NCI-H2029 treated with DMSO at 0.1 percent for 48 hours (cell line): ENCODE measurements at regions not wholly inside any gene's neighbourhood (a gene's known extent, or its start where the extent isn't known, plus 50 kb on each side); places are given as distances from the start of the nearest gene placed in this dataset.
A peak's percentile ranks its signal among the peaks of the same experiment; 100 is the strongest.

Source experiments
- DNase-seq: peaks from one replicate; lab custom pipeline; 2025; lab: John Stamatoyannopoulos, UW

DNA sequence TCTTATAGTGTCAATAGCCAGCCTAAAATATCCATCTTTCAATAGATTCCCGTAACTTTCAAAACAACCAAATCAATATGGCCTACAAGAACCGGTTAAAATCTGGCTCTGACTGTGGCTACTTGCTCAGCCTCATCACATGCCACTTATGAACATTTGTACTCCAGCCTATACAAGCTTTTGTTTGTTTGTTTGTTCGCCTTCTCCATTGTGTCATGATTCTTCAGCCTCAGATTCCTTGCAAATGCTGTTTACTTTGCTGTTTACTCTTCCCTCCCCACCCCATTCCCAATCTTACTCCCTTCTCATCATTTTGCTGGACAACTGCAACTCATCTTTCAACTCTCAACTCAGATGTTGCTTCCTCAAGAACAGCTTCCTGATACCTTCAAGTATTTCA is 161.2 kb downstream of the CAPZA3 start:
- DNase-seq, result no peak

DNA sequence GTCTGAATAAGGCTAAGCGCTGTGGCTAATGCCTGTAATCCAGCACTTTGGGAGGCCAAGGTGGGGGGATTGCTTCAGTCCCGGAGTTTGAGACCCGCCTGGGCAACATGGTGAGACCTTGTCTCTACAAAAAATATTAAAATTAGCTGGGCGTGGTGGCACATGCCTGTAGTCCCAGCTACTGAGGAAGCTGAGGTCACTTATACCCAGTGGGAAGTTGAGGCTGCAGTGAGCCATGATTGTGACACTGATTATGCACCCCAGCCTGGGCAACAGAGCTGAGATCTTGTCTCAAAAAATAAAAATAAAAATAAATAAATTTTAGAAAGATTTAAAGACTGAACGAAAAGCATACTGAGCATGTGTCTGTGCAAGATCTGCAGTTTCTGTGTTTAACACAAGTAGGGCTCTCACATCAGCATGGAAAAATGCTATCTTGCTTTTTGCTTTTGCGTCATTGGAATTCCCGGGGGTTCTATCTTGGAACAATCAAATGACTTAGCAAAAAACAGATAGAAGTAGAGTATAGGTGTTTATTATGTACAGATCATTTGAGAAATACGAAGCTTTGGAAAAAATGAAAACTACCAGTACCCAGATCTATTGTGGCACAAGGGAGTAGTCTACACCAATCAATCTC is 161.9 kb downstream of the CAPZA3 start:
- DNase-seq, result no peak

DNA sequence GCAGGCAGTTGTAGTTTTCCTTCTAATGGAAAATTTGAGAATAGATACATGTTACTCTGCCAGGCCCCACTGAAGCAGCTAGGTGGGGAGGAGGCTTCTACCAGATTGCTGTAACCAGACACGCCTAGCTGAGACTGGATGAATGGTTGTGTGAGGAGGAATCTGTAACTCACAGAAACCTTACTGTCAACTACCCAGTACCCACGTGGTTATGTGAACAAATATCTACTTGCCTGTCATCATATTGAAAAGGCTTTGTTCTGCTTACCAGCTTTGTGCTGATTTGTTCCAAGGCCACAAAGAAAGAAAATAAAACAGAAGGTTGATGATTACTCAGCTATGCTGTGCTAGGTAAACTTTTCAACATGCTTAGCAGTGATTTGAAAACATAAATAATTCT is 167.2 kb downstream of the CAPZA3 start:
- DNase-seq, result no peak

DNA sequence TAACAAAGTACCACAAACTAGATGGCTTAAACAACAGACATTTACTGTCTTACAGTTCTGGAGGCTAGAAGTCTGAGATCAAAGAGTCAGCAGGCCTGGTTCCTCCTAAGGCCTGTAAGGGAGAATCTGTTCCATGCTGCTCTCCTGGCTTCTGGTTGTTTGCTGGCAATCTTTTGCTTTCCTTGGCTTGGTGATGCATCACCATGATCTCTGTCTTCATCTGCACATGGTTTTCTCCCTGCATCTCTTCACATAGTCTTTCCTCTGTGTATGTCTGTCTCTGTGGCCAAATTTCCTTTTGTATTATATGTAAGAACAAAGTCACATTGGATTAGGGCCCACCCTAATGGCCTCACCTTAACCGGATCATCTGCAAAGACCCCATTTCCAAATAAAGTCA is 168.5 kb downstream of the CAPZA3 start:
- no peak for DNase-seq

DNA sequence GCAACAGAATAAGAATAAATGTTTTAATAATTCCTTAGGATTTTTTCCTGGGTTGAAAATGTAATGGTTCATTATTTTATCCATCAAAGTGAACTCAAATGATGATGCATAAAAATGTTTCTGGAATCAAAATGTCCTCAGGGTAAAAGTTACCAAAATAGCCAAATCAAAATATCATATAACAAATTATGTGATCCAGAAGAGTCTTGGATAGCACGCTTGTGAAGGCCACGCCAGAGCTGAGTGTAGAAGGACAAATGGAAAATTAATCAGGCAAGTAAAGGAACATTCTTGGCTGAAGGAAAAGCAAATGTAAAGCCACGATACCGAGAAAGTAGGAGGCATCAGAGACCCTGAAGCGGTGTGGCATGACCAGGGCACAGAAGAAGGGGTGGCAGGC is 169.2 kb downstream of the CAPZA3 start:
- DNase-seq, result no peak

DNA sequence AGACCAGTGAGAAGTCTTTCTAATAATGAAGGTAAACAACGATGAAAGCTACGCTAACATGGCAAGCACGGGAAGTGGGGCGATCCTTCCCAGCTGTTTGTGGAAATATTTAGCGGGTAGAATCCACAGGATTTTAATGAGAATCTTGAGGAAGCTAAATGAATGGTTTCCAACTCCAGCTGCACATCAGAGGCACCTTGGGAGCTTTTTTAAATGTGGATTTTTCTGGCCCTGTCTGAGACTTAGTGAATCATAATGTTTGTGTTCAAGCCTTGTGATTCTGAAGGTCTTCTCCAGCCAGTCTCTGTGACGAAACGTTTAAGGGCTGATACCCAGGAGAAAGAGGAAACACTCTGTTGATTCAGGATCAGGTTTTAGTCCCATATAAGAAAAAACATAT is 169.8 kb downstream of the CAPZA3 start:
- no peak for DNase-seq

DNA sequence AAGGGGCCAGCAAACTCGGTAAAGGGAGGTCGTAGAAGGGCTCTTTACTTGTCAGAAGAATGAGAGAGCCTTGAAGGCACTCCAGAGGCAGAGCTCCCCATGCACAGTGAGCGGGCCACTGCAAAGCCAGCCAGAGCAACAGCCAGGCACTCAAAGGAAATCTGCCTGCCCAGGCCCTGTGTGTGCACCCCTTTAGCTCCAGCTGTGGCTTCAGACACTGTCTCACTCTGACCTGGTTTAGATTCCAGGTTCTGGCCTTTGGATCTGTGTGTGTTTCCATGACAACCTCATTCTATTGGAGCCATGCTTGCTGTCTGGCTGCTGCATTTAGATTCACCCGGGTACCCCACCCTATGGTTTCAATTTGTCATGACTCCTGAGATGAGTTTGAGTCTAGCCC is 170.3 kb downstream of the CAPZA3 start:
- DNase-seq, result no peak

DNA sequence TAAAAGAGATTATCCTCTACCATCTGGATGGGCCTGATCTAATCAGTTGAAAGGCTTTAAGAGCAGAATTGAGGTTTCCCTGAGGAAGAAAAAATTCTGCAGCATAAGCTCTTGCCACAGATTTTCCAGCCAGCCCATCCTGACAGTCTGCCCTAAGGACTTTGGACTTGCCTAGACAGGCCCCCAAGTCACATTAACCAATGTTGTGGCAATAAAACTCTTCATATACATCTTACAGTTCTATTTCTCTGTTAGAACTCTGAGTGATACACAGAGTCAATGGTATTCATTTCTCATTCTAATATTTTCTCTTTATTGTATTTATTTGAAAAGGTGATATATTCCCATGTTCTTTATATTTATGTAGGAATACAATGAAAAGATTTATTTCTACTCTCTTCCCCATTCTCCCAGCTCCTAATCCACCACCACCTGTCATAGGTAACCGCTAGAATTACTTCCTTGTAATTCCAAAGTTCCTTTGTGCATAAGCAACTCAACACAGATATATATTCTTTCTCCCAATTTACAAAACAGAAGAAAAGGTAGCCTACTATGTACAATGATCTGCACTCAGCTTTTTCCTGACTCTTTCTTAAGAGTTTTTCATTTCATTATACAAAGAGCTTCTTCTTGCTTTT is 182.1 kb downstream of the CAPZA3 start:
- no peak for DNase-seq

DNA sequence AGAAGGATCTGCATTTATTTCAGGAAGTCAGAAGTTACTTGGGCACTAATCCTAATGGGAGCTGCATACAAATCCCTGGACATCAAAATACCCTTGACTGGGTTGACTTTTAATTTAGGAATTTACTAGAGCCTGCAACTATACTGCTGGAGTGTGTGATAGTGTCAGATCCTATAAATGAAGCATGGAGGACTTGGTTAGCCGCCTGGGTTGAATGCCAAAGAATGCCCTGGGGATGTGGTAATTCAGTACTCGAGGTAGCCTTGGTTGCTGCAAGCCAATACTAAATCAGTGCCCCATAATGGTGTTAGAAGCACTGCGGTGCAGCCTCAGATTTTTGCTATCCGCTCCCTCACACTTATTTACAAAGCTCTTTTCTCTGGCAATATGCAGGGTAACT is 184.9 kb downstream of the CAPZA3 start:
- DNase-seq, result no peak

DNA sequence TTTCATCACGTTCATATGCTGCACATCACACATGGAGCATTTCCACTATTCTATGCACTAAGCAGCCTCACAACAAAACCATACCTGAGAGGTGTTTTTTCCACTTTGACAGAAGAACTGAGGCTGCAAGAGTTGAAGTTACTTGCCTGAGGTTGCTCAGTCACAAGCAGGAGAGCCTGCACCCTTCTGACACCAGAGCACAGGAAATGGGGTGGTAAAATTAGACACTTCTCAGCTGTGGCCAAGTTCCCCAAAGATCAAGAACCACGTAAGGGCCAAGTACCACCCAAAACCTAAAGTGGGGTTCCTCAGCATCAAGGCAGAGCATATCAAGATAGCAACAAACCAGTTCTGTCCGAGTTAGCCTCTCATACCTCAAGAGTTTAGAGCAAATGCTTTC is 185.8 kb downstream of the CAPZA3 start:
- no peak for DNase-seq

DNA sequence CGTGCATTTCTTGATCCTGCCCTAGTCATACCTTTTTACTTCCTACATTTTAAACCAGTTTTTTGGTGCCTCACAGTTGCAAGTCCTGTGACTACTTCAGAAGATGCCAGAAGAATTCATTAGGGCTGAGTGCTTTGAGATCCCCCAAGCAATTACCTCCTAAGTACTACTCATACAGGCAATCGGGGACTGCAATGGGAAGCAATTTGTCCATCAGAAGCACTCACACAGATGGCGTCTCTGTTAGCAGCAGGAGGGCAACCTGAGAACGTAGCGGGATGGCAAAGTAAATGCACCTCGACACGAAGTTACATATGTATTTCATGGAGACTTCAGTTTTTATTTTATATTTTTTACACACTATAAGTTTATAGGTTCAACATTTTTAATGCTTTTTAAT is 188.3 kb downstream of the CAPZA3 start:
- DNase-seq, result no peak

DNA sequence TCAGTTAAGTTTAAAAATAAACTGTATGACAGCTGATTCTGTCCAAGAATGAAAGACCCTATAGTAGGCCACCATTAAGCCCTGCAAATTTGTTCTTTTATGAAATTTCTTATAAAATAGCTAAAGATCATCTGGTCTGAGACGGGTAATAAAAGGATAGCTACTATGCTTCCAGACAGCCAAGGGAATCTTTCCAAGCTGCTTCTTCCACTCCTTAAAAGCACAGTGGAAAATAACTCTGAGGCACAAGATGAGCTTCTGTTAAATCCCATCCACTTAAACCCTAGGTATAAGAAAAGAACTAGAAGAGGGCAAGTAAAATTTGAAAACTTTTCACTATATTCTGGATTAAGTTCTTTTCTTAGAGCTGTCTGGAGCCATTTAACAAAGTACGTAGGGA is 194.3 kb downstream of the CAPZA3 start:
- no peak for DNase-seq

DNA sequence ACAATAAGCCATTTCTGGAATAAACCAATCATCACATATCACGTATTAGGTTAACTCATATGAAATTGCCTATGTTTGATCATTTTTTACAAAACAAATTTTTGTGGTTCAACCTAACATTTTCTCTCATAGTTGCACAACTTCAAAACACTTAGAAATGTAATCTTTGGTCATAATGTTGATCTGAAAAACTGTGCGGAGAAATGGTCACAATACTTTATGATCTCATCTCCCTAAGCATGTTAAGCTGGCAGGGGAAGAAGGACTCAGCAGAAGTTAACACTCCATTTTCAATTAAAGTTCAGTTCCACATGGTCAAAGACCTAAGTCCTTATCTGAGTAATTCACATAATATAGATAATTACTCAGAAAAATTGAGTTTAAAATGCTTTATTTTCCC is 194.8 kb downstream of the CAPZA3 start:
- no peak for DNase-seq

DNA sequence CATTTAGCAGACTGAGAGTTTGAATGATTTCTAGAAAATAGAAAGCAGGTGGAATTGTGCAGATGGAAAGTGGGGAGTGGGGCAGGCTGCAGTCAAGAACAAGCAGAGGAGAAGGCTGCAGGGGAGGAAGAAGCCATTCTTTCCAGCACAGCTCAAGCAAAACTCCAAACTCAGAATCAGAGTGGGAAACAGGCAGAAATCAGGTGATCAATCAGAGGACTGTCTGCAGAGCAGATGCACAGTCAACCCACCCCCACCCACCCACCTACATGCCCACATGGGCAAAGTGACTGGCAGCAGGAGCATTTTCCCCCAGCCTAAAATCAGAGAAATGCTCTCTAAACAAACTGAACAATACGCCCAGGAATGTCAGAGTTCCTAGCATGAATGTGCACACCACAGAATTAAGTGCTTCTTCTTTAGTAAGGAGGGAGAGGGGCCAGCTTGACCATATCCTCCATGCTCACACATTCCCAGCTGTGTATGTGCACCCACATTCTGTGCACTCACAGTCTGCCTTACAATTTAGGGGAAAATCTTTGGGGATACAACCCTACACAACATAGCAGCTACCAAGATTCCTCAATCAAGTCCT is 194.1 kb upstream of the PLEKHA5 start:
- no peak for DNase-seq

DNA sequence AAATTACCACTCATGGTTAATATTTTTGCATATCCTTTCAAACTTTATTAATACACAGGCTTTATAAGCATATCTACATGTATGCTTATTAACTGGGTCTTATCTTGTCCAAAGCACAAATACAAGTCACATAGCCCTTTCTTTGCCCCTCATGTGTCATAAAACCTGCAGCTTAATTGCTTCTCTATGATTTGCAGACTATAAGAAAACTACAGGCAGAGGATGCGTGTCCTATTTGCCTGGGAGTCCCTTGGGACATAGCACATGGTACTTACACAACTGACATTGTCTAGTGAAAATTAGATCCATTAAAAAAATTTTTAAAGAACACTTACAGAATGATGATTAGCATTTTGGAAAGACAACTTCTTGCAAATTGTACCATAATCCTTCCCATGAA is 190.5 kb upstream of the PLEKHA5 start:
- no peak for DNase-seq

DNA sequence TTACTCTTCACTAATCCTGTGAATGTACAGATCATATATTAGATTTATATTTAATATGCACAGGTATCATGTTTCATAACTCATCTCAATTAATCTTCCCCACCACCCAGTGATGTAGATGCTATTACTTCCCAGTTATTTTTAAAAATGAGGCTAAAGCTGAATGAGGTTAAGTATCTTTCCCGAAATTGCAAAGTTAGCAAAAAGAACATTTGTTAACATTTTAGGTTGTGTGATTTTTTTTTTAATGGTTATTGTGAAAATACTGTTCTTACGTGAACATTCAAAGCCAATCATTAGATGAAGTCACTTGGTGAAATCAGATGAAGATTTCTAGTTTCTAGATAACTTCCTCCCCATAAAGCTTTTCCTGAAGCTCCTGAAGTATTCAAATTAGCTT is 186.9 kb upstream of the PLEKHA5 start:
- no peak for DNase-seq

DNA sequence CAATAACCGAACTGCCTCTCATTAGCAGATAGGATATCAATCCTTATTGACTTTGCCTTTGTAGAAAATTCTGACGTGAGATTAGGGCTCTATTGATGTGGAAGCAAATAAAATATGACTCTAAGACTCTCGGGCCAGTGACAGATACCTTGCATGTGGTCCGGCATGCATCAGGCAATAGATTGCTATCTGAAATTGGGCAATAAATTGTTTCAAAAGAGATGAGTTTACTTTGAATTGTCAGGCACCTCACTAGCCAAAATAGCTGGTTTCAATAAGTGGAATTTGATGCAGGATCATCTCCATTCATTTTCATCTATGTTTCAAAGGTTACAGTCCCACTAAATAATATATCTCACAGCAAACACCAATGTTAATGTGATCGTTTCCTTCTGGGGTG is 186.3 kb upstream of the PLEKHA5 start:
- no peak for DNase-seq

DNA sequence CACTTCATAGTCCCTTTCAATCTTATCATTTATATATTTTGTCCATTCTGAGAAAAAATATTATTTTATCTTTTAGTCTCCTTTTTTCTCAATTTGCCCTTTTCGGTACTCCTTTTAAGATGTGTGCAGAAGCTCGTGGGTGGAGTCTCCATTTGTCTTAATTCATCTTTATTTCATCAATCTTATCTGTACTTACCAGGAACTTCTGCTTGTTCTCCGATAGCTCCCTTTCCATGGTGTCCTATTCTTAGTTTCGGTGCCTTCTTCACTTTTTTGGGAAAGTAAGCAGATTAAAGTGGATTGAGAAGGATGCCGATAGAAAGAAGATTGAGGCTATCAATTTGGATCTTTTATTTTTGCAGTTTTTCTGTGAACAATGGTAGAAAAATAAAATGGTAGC is 183.4 kb upstream of the PLEKHA5 start:
- no peak for DNase-seq

DNA sequence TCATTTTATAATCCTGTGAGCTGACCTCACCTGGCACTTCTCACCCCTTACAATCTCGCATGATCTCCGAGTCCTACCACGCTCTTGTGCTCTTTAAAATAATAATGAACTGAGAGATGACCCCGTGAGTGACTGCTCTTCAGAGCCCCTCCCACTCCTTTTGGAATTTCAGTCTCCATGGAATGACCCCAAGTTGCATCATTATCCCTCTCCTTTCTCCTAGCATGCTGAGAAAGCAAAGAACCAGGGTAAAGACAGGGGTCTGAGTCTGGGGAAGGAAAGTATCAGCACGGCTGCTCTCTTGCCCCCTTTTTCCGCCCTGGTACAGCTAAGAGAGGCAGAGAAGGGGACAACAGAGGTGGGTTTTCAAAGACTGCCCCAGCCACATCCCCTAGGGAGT is 178.3 kb upstream of the PLEKHA5 start:
- DNase-seq, result no peak

DNA sequence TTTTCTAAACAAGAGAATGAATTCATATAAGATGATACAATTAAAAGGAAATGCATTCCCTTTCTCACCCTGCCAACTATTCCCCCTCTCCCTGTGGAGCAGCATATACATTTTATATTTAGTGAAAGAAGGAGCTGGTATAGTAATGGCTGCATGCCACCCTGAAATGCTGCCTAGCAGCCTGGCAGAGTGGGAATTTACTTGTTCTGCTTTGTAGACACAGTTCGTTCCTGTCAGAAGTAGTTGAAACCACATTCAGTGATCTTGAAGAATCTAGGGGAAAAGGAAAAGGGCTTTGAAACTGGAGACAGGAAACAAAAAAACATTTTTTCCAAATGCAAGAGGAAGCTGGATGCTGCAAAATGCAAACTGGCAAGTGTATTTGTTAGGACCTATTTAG is 176.0 kb upstream of the PLEKHA5 start:
- no peak for DNase-seq

DNA sequence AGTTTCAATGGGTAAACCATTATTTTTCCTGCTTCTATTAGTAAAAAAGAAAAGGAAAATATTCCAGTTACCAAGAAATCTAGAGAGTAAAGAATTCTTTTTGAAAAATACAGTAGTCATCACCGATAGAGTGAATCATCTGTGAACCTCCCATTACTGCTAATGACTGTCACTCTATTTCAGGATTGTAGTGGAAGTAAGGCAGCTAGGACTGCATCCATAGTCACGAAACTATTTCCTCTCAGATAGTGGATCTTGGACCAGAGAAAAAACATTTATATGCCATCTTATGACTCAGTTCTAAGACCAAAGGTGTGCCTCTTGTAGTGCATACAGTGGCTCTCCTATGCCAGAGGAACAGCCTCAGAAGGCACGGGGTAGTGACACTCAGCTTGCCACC is 173.9 kb upstream of the PLEKHA5 start:
- no peak for DNase-seq

DNA sequence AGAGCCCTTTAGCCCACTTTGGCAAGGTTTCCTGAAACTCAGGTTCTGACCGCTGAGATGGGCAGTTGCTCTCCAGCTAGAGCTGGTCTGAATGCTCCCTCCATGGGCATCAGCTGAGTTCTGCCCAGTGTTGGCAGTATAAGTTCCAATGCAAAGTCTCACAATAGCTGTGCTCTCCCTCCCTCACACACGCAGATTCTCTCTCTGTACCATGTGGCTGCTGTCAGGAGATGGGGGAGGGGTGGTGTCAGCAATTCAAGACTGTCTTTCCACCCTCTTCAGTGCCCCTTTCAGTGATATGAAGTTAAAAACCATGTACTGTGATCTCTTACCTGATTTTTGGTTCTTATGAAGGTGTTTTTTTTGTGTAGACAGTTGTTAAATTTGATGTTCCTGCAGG is 164.3 kb upstream of the PLEKHA5 start:
- DNase-seq, result no peak

DNA sequence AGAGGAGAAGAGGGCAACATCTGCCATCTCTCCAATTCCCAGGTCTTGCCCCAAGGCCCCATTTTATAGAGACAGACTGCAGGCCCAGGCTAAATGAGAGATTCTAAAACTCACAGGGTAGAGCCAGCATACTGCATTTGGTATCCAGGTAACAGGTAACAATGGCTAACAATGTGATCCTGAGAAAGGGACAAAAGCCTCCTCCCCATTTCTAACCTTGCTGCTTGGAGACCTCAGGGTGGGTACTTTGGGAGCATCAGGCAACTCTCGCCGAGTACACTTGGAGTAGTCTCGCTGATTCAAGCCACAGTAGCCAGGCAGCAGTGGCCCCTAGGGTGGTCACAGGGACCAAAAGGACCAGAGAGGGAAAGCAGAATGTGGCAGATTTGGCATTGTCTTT is 162.6 kb upstream of the PLEKHA5 start:
- DNase-seq, result no peak

DNA sequence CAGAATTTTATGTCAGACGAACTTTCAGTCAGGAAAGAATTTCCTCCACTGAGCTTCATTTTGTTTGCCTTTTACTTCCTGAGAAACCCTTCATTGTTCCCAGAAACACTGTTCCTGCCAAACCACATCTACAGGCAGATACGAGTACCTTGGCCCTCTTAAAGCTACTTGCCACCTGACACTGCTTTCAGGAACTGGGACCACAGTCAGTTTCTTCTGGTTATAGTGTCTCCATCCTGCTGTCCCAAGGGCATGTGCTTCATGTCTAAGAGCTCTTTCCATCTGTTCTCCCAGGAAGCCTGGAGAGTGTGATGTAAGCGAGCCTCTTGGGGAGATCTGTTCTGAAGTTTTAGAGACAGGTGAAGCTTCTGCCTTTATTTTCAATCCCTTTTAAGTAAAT is 161.7 kb upstream of the PLEKHA5 start:
- peak; percentile 12 for DNase-seq
